Central memory CD4-positive, alpha-beta T cell (primary cell): ENCODE measurements at regions not wholly inside any gene's neighbourhood (a gene's known extent, or its start where the extent isn't known, plus 50 kb on each side); places are given as distances from the start of the nearest gene placed in this dataset.

Experiments used
- DNase-seq: peaks from one replicate; pipeline ENCODE4 v3.0.0; 2022

DNA sequence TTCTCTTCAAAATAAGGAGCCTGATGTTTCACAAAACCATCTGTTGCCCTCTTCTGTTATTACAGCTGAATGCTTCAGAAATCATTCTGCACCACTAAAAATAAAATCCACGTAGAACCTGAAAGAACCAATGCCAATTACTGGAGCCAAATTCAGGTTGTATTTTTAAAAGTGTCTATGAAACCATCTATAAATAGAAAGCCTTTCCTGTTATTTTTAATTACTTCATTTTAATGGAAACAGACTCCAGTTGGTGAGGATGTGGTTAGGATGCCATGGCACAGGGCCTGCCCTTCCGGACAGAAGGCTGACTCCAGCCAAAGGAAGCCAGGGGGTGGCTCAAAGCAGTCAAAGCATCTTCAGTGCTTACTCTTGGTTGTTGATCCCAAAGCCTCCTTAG, 119.8 kb downstream of the TENT4A start:
- DNase-seq: no peak

DNA sequence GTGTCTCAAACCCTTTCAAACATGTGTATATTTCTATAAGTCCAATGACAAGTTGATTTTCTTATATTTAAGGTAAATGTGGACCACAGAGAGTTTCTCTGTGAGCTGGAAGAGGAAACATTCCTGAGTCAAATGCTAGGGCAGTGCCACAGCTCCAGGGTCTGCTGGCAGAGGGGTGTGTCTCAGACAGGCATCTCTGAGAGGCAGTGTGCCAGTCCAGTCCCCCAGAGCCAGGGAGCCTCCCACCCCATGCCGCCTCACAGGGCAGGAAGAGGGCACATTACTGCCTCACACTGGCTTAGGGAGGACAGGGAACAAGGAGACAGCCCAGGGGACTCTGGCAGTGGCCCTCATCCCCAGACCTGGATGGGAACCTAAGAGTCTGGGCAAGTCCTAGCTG, 120.2 kb downstream of the TENT4A start:
- no peak for DNase-seq

DNA sequence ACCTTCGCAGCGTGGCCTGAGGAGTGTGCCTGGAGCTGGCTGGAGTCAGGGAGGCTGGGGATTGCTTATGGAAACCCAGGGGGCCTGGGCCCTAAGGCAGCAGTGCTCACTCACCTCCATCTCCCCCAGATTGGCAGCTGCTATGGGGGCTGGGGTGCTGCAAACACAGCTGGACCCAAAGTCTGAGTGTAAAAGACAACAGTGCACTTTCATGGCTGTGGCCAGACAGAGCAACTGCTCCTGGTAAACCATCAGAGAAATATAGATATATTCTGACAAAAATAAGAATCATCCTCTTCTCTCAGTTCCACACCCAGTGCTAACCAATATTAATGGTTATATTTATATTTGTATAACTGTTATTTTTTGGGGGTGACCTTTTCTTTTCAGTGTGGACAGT, 123.9 kb downstream of the TENT4A start:
- no peak for DNase-seq

- DNase-seq: no peak
Measured at GRCh38 chr5:6837519-6838110, 124.4 kb downstream of the TENT4A start.

DNA sequence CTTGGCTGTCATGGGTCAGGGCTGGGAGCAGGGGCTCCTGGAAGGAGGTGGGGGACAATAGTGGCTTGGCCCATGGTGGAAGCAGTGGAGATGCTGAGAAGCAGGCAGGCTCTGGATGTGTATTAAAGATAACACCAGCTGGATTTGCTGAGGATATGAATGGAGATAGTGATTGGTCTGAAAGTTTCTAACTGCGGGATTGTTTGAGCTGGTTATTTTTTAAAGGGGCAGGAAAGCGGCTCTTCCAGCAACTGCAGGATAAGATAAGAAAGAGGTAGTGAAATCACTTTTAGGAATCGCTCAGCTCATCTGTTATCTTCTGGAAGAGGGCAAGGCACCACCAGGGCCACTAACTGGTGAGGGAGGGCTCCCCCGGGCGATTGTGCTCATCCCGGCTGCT, 125.5 kb downstream of the TENT4A start:
- DNase-seq: no peak

- no peak for DNase-seq
Measured at GRCh38 chr5:6840136-6840793, 127.0 kb downstream of the TENT4A start.

DNA sequence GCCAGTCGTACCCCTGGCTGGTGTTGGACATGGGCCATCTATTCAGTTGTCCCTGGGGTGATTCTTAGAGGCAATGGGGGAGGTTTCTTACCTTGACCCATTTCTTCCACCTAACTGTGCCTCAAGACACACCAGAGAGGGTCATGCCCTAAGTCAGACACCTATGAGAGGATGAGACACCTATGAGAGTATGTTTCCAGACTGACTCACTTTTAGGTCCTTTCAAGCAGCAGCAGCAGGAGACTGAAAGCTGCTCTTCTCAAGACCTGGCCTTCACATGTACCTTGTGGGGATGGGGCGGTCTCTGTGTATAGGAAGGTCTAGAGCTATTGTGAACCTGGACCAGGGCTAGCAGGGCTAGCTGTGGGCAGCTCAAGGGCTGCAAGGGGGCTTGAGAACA, 130.1 kb downstream of the TENT4A start:
- DNase-seq: no peak

DNA sequence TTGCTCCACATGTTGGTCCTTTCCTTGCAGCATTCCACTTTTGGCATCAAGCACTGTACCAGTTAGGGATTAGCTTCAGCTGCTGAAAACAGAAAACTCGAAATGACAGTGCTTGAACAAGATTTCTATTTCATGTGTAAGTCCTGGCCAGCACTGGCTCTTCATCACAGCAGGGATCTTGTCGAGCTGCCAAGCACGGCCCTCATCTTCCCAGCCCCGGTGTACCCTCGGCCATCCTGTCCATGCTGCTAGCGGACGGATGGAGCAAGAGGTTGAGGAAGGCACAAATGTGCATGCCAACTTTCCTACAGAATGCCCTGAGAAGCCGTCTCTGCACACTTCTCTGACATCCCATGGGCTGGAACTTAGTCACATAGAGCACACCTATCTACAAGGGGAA, 130.6 kb downstream of the TENT4A start:
- no peak for DNase-seq

DNA sequence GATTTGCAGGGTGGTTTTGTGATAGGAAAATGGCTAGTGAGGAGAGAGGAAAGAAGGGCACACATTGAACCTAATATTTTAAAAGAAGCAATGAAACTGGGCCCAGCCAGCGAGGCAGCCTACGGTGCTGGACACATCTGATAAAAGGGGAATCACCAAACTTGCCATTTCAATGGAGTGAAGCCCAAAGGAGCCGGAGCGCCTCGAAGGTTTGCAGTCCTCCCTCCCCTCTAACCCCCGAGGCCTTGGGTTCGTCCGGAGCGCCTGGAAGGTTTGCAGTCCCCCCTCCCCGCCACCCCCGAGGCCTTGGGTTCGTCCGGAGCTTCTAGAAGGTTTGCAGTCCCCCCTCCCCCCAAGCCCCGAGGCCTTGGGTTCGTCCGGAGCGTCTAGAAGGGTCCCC, 132.6 kb downstream of the TENT4A start:
- DNase-seq: no peak

DNA sequence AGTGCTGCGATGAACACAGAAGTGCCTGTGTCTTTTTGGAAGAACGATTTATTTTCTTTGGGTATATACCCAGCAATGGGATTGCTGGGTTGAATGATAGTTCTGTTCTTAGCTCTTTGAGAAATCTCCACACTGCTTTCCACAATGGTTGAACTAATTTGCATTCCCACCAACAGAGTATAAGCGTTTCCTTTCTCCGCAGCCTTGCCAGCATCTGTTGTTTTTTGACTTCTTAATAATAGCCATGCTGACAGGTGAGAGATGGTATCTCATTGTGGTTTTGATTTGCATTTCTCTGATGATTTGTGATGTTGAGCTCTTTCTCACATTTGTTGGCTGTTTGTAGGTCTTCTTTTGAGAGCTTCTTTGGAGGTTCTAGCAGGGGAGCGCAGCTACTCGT, 134.6 kb downstream of the TENT4A start:
- peak; percentile 16 for DNase-seq

GRCh38 chr5:6849316-6850105, 136.3 kb downstream of the TENT4A start:
- no peak for DNase-seq

- DNase-seq: no peak
Measured at GRCh38 chr5:6850106-6850432, 136.8 kb downstream of the TENT4A start.

GRCh38 chr5:6856653-6857052, 143.4 kb downstream of the TENT4A start:
- DNase-seq: no peak

GRCh38 chr5:6858419-6858818, 145.2 kb downstream of the TENT4A start:
- DNase-seq: no peak

DNA sequence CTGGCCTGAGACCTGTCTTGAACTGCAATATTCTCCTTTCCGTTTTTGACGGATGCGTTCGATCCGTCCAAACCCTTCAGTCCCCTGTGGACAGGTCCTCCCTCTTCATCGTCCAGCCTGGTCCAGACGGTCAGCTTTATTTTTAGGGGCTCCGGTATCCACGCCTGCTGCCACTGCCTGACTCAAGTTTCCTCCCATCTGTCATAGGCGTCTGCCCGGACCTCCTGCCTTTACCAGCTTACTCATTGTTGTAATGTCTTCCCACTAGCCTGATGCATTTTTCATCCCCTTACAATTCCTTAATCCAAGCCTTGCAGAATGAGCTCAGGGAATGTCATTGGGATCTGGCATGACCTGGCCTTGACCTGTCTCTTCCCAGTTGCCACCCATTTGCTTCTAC, 145.8 kb downstream of the TENT4A start:
- DNase-seq: no peak

DNA sequence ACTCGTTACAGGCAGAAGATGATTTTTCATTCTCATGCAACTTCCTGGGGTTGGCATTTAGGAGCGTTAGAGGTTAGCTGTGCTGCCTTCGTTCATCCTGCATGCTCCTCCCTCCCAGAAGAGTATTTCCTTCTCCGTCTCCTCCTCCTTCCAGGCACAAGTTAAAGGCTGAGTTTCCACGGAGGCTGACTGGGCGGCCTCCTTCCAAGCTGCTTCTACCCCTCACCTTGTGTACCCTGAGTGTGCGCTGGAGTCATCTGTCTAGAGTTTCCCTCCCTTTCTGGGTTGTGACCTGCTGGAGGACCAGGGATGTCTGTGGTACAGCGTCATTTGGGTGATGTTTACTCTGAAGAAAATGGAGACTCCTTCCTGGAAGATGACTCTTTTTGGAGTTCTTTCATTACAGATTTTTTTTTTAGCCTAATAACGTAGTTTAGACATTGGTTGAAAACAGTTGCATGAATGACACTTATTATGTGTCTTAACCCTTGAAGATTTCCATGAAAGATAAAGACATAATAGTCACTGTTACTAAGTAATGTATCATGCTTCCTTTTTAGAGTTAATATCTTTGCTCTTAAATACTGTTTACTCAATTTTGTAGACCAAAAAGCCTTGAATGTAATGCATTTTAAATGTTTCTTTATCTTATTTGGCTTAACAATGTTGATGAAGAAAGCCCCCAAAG, 146.9 kb downstream of the TENT4A start:
- no peak for DNase-seq

DNA sequence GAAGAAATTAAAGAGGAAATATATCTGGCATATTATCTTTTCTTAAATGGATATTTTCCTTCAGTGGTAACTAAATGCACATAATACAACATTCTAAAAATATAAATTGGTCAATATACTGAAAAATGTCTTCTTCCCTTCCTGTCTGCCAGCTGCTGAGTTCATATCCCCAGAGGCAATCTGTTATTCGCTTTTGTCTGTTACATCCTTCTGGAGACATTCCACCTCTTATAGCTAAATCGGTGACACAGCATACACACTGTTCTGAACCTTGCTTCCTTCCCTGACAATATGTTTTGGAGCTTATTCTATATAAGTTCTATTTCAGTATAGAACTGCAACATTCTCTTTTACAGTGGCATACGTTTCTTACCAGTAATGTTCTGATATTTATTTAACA, 147.8 kb downstream of the TENT4A start:
- no peak for DNase-seq

- DNase-seq: no peak
Measured at GRCh38 chr5:6861667-6862066, 148.4 kb downstream of the TENT4A start.

GRCh38 chr5:6862306-6862705, 149.1 kb downstream of the TENT4A start:
- no peak for DNase-seq

- no peak for DNase-seq
Measured at GRCh38 chr5:6867712-6868111, 154.5 kb downstream of the TENT4A start.

GRCh38 chr5:6868171-6868570, 154.9 kb downstream of the TENT4A start:
- DNase-seq: no peak

- DNase-seq: no peak
Measured at GRCh38 chr5:6868575-6869215, 155.5 kb downstream of the TENT4A start.

DNA sequence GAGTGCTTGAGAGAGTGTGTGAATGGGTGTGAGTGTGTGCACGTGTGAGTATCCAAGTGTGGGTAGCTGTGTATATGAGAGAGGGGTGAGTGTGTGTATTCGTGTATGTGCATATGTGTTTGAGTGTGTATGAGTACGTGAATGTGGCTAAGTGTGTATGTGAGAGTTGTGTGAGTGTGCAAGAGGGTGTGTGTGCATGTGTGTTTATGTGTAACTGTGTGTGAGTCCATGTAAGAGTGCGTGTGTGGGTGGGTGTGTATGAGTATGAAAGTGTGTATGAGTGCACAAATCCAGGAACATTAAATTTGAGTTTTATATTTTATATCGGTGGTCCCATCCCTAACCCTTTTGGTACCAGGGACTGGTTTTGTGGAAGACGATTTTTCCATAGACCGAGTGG, 156.4 kb downstream of the TENT4A start:
- DNase-seq: no peak
